ENCODE measurements at regions not wholly inside any gene's neighbourhood (a gene's known extent, or its start where the extent isn't known, plus 50 kb on each side); places are given as distances from the start of the nearest gene placed in this dataset.

DNA sequence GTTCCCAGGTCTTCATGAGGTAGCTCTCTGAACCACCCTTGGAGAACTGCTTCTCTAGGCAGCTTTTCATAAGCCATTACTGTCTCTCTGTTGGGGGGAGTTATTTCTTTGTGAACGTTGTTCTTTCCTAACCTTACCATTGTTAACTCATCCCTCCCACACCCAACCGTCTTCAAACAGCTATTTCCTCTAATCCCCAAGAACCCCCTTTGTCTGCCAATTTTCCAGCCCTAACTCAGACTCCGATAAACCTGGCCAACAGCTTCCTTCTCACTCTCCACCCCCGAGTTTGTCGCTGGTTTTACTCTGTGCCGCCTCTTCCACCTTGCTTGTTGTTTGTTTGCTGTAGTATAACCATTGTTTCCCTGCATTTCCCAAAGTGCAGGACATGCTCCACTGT lies 131.5 kb downstream of the CCDC34 start:
- intact Hi-C loops (cut with DNase I), result loop anchor here (2.0 kb wide), 1 partner anchor 39 kb away; no protein-coding TSS in a partner anchor
- Histone ChIP-seq H3K36me3 (no peaks in the 10 kb centered on the region), H3K4me1 (peaks cover 30% of the 10 kb centered on the region), H3K9me3 (no peaks in the 10 kb centered on the region), H3K27ac (no peak overlapping the region), H3K27me3 (no peaks in the 10 kb centered on the region), H3K4me3 (no peak overlapping the region)
- DNase-seq (ENCODE audit: extremely low spot score in 2 of 2), result no peak
- TF ChIP-seq POLR2A (IDR thresholded peaks at IDR 0.05), result no peak
- TF ChIP-seq, protein P1, sequence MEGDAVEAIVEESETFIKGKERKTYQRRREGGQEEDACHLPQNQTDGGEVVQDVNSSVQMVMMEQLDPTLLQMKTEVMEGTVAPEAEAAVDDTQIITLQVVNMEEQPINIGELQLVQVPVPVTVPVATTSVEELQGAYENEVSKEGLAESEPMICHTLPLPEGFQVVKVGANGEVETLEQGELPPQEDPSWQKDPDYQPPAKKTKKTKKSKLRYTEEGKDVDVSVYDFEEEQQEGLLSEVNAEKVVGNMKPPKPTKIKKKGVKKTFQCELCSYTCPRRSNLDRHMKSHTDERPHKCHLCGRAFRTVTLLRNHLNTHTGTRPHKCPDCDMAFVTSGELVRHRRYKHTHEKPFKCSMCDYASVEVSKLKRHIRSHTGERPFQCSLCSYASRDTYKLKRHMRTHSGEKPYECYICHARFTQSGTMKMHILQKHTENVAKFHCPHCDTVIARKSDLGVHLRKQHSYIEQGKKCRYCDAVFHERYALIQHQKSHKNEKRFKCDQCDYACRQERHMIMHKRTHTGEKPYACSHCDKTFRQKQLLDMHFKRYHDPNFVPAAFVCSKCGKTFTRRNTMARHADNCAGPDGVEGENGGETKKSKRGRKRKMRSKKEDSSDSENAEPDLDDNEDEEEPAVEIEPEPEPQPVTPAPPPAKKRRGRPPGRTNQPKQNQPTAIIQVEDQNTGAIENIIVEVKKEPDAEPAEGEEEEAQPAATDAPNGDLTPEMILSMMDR (IDR thresholded peaks at IDR 0.05), result no peak
- no peak for TF ChIP-seq POLR2AphosphoS5 (IDR thresholded peaks at IDR 0.05; ENCODE audit: insufficient read depth in 1 of 2, low read depth in 1 of 2)

- TF ChIP-seq POLR2A (IDR thresholded peaks at IDR 0.05) (no peak), POLR2AphosphoS5 (IDR thresholded peaks at IDR 0.05; ENCODE audit: insufficient read depth in 1 of 2, low read depth in 1 of 2) (no peak)
- TF ChIP-seq, protein P1 (IDR thresholded peaks at IDR 0.05), result no peak
- no peak for DNase-seq (ENCODE audit: extremely low spot score in 2 of 2)
- H3K27me3 ChIP-seq, result no peaks in the 10 kb centered on the region
- no peaks in the 10 kb centered on the region for H3K36me3 ChIP-seq
- no peaks in the 10 kb centered on the region for H3K9me3 ChIP-seq
- peaks cover 30% of the 10 kb centered on the region for H3K4me1 ChIP-seq
- H3K4me3 ChIP-seq, result no peak overlapping the region
- H3K27ac ChIP-seq, result no peak overlapping the region
- intact Hi-C loops (cut with DNase I), result loop anchor here (2.0 kb wide), 1 partner anchor 41 kb away; no protein-coding TSS in a partner anchor
Observed at GRCh38 chr11:27230192-27230572, 132.8 kb downstream of the CCDC34 start.

DNA sequence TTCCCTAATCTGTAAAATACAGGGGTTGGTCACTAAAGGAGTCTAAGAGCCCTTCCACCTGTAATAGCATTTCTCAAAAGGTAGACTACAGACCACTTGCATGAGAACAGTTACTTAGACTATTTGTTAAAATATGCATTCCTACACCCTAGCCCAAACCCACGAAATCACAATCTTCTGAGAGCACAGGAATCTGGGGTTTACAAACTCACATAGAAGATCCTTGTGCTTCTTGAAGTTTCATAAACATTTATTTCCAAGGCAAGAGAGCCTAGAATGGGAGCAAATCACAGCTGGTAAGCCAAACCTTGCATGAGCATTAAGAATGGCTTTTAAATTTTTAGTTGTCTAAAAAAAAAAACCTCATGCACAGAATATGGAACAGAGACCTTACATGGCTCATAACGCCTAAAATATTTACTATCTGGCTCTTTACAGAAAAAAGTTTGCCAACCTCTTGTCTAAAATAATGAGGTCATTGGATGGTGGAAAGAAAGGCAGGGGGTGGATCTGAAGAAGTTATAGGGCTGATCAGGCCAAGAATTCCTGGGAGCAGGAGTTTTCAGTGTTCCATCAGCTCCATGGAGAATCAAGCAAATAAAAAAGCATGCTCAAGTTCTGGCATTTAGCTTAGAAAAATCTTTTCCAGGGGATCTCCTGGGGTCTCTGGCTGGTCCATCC lies 133.4 kb downstream of the CCDC34 start:
- TF ChIP-seq POLR2AphosphoS5 (IDR thresholded peaks at IDR 0.05; ENCODE audit: insufficient read depth in 1 of 2, low read depth in 1 of 2), result no peak
- TF ChIP-seq POLR2A (IDR thresholded peaks at IDR 0.05), result no peak
- TF ChIP-seq, protein P1 (IDR thresholded peaks at IDR 0.05), result no peak
- Histone ChIP-seq H3K27me3 (no peaks in the 10 kb centered on the region), H3K4me3 (no peak overlapping the region), H3K4me1 (peaks cover 30% of the 10 kb centered on the region), H3K27ac (no peak overlapping the region), H3K9me3 (no peaks in the 10 kb centered on the region), H3K36me3 (no peaks in the 10 kb centered on the region)
- no peak for DNase-seq (ENCODE audit: extremely low spot score in 2 of 2)
- intact Hi-C loops (cut with DNase I), result loop anchor here (2.0 kb wide), 1 partner anchor 41 kb away; no protein-coding TSS in a partner anchor

DNA sequence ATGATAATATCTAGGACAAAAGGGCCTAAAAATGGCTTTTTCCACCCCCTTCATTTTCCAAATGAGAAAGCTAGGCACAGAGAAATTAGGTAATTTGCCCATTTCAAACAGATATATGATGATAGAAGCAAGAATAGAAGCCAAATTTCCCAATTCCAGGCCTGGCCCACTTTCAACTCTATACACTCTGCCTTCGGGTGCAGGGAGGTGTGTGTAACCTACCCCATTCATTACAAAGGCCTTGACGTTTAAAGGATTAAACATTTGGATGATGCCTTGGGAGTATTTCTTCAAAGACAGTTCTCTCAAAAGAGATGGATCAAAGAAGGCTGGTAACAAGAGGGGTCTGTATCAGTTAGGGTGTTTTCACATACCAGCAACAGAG lies 134.1 kb downstream of the CCDC34 start:
- DNase-seq (ENCODE audit: extremely low spot score in 2 of 2), result no peak
- H3K4me1 ChIP-seq, result peaks cover 27% of the 10 kb centered on the region
- TF ChIP-seq POLR2AphosphoS5 (IDR thresholded peaks at IDR 0.05; ENCODE audit: insufficient read depth in 1 of 2, low read depth in 1 of 2) (no peak), POLR2A (IDR thresholded peaks at IDR 0.05) (no peak)
- TF ChIP-seq, protein P1 (IDR thresholded peaks at IDR 0.05), result no peak
- H3K4me3 ChIP-seq, result no peak overlapping the region
- H3K27ac ChIP-seq, result no peak overlapping the region
- intact Hi-C loops (cut with DNase I), result no loop called here
- H3K36me3 ChIP-seq, result no peaks in the 10 kb centered on the region
- no peaks in the 10 kb centered on the region for H3K27me3 ChIP-seq
- H3K9me3 ChIP-seq, result no peaks in the 10 kb centered on the region

GRCh38 chr11:27228232-27228905 lies 134.6 kb downstream of the CCDC34 start:
- H3K4me3 ChIP-seq, result no peak overlapping the region
- H3K9me3 ChIP-seq, result no peaks in the 10 kb centered on the region
- TF ChIP-seq, protein P1 (IDR thresholded peaks at IDR 0.05), result no peak
- TF ChIP-seq POLR2A (IDR thresholded peaks at IDR 0.05) (no peak), POLR2AphosphoS5 (IDR thresholded peaks at IDR 0.05; ENCODE audit: insufficient read depth in 1 of 2, low read depth in 1 of 2) (no peak)
- H3K36me3 ChIP-seq, result no peaks in the 10 kb centered on the region
- H3K27me3 ChIP-seq, result no peaks in the 10 kb centered on the region
- intact Hi-C loops (cut with DNase I), result no loop called here
- no peak for DNase-seq (ENCODE audit: extremely low spot score in 2 of 2)
- H3K4me1 ChIP-seq, result peaks cover 25% of the 10 kb centered on the region
- H3K27ac ChIP-seq, result no peak overlapping the region
